ENCODE measurements at regions not wholly inside any gene's neighbourhood (a gene's known extent, or its start where the extent isn't known, plus 50 kb on each side); places are given as distances from the start of the nearest gene placed in this dataset.

DNA sequence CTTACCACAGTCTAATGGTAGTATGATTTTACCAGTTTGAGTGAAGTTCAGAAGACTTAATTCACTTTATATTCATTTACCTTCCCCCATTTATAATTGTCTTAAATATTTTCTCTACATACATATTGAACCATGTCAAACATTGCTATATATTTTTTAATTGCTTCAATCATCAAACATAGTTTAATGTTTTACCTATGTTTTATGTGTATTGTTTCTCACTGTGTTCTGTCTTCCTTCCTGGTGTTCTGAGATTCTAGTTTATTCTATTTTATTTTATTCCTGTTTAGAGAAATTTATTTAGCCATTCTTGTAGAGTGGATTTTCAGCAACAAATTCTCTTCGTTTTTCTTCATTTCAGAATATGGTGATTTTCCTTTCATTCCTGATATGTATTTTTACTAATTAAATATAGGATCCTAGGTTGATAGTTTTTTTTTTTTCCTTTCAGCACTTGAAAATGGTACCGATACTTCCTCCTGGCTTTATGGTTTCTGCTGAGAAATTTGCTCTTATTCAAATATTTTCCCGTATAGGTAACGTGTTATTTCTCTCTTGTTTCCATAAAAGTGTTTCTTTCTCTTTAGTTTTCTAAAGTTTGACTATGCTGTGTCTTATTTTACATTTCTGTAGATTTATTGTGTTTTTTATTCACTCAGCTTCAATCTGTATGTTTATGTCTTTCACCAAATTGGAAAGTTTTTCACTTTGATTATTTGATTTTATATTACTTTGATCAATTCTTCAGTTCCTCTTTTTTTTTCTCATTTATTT is 201.8 kb upstream of the AGR3 start:
- intact Hi-C loops (cut with DNase I) = no loop called here
- Histone ChIP-seq H3K27me3 (no peaks in the 10 kb centered on the region), H3K27ac (no peak overlapping the region), H3K4me1 (replicated peaks in 1 of 2) (no peaks in the 10 kb centered on the region), H3K4me3 (no peak overlapping the region), H3K9me3 (replicated peaks in 1 of 3) (no peaks in the 10 kb centered on the region), H3K36me3 (replicated peaks in 1 of 2) (no peaks in the 10 kb centered on the region)
- TF ChIP-seq POLR2A (IDR thresholded peaks at IDR 0.05) (no peak), CTCF (IDR thresholded peaks at IDR 0.05) (no peak)
- no peak for DNase-seq
- 94 to 97% (median 95%) methylated on average over 4 of the region's 4 CpGs for WGBS, 4 donors

DNA sequence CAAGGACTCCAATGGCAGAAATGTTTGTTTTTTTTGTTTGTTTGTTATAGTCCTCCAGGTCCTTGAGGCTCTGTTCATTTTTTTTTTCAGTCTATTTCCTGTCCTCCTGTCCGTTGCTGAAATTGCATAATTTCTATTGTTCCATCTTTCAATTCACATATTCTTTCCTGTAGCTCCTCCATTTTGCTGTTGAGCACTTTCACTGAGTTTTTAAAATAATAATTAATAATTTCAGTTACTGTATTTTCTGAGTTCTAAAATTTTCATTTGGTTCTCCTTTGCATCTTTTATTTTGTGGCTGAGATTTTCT is 202.3 kb upstream of the AGR3 start:
- Histone ChIP-seq H3K4me1 (replicated peaks in 1 of 2) (no peaks in the 10 kb centered on the region), H3K27me3 (no peaks in the 10 kb centered on the region), H3K9me3 (replicated peaks in 1 of 3) (no peaks in the 10 kb centered on the region), H3K4me3 (no peak overlapping the region), H3K36me3 (replicated peaks in 1 of 2) (no peaks in the 10 kb centered on the region), H3K27ac (no peak overlapping the region)
- no peak for DNase-seq
- WGBS, 4 donors = 18 to 68% (median 29%) methylated on average over 1 of the region's 1 CpG
- TF ChIP-seq CTCF (IDR thresholded peaks at IDR 0.05) (no peak), POLR2A (IDR thresholded peaks at IDR 0.05) (no peak)
- intact Hi-C loops (cut with DNase I) = no loop called here

DNA sequence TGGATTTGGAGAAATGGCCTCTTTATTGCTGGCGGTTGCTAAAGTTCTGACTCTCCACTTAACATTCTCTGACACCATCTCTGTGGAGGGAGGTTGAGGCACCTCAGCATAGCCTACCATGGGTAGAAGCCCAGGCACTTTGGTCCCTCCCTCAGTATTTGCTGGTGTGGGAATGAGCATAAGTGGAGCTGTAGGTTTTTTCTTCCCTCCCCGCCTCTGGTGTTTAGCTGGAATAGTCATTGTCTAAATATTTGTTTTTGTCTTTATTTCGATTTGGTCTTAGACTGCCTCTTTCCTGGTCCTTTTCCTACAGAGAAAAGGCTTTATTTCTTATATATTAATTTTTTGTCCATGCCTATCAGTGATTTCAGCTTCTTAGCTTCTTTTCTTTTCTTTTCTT is 203.4 kb upstream of the AGR3 start:
- Histone ChIP-seq H3K27me3 (no peaks in the 10 kb centered on the region), H3K36me3 (replicated peaks in 1 of 2) (no peaks in the 10 kb centered on the region), H3K4me3 (no peak overlapping the region), H3K4me1 (replicated peaks in 1 of 2) (no peaks in the 10 kb centered on the region), H3K9me3 (replicated peaks in 1 of 3) (no peaks in the 10 kb centered on the region), H3K27ac (no peak overlapping the region)
- intact Hi-C loops (cut with DNase I) = no loop called here
- DNase-seq = no peak
- 84 to 93% (median 89%) methylated on average over 3 of the region's 3 CpGs for WGBS, 4 donors
- TF ChIP-seq CTCF (IDR thresholded peaks at IDR 0.05) (no peak), POLR2A (IDR thresholded peaks at IDR 0.05) (no peak)

- H3K27ac ChIP-seq = no peak overlapping the region
- H3K4me3 ChIP-seq = no peak overlapping the region
- TF ChIP-seq POLR2A (IDR thresholded peaks at IDR 0.05) (no peak), CTCF (IDR thresholded peaks at IDR 0.05) (no peak)
- no peaks in the 10 kb centered on the region for H3K9me3 ChIP-seq (replicated peaks in 1 of 3)
- no peak for DNase-seq
- H3K27me3 ChIP-seq = no peaks in the 10 kb centered on the region
- H3K36me3 ChIP-seq (replicated peaks in 1 of 2) = no peaks in the 10 kb centered on the region
- WGBS, 4 donors = 67 to 80% (median 72%) methylated on average over 5 of the region's 5 CpGs
- no peaks in the 10 kb centered on the region for H3K4me1 ChIP-seq (replicated peaks in 1 of 2)
- intact Hi-C loops (cut with DNase I) = no loop called here
These were observed 204.6 kb upstream of the AGR3 start for GRCh38 chr7:17086403-17086802.

Data from adrenal gland (tissue), 9 donors.